GM18858 (cell line): ENCODE measurements at regions not wholly inside any gene's neighbourhood (a gene's known extent, or its start where the extent isn't known, plus 50 kb on each side); places are given as distances from the start of the nearest gene placed in this dataset.

Experiments
- ATAC-seq: cut with Tn5 transposase; IDR thresholded peaks from one replicate; pipeline ENCODE4 v1.9.1; 2021; ENCODE audit not compliant: unreplicated experiment

GRCh38 chrX:21126661-21127060 lies 247.6 kb upstream of the CNKSR2 start:
- no peak for ATAC-seq

- no peak for ATAC-seq
These were observed 242.9 kb upstream of the CNKSR2 start for GRCh38 chrX:21131346-21131745.

- no peak for ATAC-seq
These were observed 242.4 kb upstream of the CNKSR2 start for GRCh38 chrX:21131786-21132185.

GRCh38 chrX:21132686-21133393 lies 241.4 kb upstream of the CNKSR2 start:
- no peak for ATAC-seq

GRCh38 chrX:21150208-21150607 lies 224.0 kb upstream of the CNKSR2 start:
- ATAC-seq = no peak

GRCh38 chrX:21151051-21151450 lies 223.2 kb upstream of the CNKSR2 start:
- no peak for ATAC-seq

GRCh38 chrX:21153033-21153432 lies 221.2 kb upstream of the CNKSR2 start:
- ATAC-seq = no peak

GRCh38 chrX:21153503-21153902 lies 220.7 kb upstream of the CNKSR2 start:
- ATAC-seq = no peak

GRCh38 chrX:21155916-21156315 lies 218.3 kb upstream of the CNKSR2 start:
- ATAC-seq = no peak

GRCh38 chrX:21156632-21157031 lies 217.6 kb upstream of the CNKSR2 start:
- ATAC-seq = no peak

GRCh38 chrX:21158678-21159077 lies 215.5 kb upstream of the CNKSR2 start:
- ATAC-seq = no peak

GRCh38 chrX:21166272-21166982 lies 207.8 kb upstream of the CNKSR2 start:
- ATAC-seq = no peak

GRCh38 chrX:21167011-21167410 lies 207.2 kb upstream of the CNKSR2 start:
- no peak for ATAC-seq

- ATAC-seq = no peak
These were observed 206.7 kb upstream of the CNKSR2 start for GRCh38 chrX:21167494-21167893.

- ATAC-seq = no peak
These were observed 205.6 kb upstream of the CNKSR2 start for GRCh38 chrX:21168401-21169160.

- no peak for ATAC-seq
These were observed 203.0 kb upstream of the CNKSR2 start for GRCh38 chrX:21171181-21171580.

GRCh38 chrX:21174439-21174838 lies 199.8 kb upstream of the CNKSR2 start:
- ATAC-seq = no peak

GRCh38 chrX:21176921-21177571 lies 197.2 kb upstream of the CNKSR2 start:
- ATAC-seq = no peak

GRCh38 chrX:21181232-21181853 lies 192.9 kb upstream of the CNKSR2 start:
- no peak for ATAC-seq

GRCh38 chrX:21193196-21193595 lies 181.0 kb upstream of the CNKSR2 start:
- no peak for ATAC-seq

GRCh38 chrX:21194526-21194925 lies 179.7 kb upstream of the CNKSR2 start:
- ATAC-seq = no peak
